ENCODE measurements at regions not wholly inside any gene's neighbourhood (a gene's known extent, or its start where the extent isn't known, plus 50 kb on each side); places are given as distances from the start of the nearest gene placed in this dataset.

DNA sequence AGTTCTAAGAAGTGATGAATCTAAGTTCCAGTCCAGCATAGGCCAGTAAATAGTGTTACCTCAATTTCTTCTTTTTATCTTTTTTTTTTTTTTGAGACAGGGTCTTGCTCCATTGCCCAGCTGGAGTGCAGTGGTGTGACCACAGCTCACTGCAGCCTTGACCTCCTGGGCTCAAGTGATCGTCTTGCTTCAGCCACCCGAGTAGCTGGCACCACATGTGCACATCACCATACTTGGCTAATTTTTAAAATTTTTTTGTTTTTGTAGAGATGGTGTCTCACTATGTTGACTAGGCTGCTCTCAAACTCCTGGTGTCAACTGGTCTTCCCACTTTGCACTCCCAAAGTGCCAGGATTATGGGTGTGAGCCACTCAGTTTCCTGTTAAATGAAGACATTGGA, 126.6 kb upstream of the LYZL2 start:
- peaks cover 6% of the 10 kb centered on the region for H3K9me3 Mint-ChIP-seq
- Histone ChIP-seq H3K4me1 (ENCODE audit: control insufficient read depth, insufficient read depth, low read length) (no peaks in the 10 kb centered on the region), H3K36me3 (ENCODE audit: control insufficient read depth, insufficient read depth, low read length) (no peaks in the 10 kb centered on the region), H3K27ac (ENCODE audit: low read depth, low read length) (no peak overlapping the region), H3K9me3 (ENCODE audit: control insufficient read depth, low read length) (no peaks in the 10 kb centered on the region), H3K27me3 (ENCODE audit: control insufficient read depth, insufficient read depth, low read length, poor library complexity, severe bottlenecking) (no peaks in the 10 kb centered on the region), H3K4me3 (ENCODE audit: low read length) (no peak overlapping the region), H3K9ac (ENCODE audit: extremely low read depth, low read length, poor library complexity, severe bottlenecking) (no peak overlapping the region)
- no peaks in the 10 kb centered on the region for H3K36me3 Mint-ChIP-seq (ENCODE audit: low read depth)
- TF ChIP-seq, protein P1, sequence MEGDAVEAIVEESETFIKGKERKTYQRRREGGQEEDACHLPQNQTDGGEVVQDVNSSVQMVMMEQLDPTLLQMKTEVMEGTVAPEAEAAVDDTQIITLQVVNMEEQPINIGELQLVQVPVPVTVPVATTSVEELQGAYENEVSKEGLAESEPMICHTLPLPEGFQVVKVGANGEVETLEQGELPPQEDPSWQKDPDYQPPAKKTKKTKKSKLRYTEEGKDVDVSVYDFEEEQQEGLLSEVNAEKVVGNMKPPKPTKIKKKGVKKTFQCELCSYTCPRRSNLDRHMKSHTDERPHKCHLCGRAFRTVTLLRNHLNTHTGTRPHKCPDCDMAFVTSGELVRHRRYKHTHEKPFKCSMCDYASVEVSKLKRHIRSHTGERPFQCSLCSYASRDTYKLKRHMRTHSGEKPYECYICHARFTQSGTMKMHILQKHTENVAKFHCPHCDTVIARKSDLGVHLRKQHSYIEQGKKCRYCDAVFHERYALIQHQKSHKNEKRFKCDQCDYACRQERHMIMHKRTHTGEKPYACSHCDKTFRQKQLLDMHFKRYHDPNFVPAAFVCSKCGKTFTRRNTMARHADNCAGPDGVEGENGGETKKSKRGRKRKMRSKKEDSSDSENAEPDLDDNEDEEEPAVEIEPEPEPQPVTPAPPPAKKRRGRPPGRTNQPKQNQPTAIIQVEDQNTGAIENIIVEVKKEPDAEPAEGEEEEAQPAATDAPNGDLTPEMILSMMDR (conservative IDR thresholded peaks at IDR 0.05), result no peak
- H3K27ac Mint-ChIP-seq, result no peak overlapping the region
- WGBS, 2 experiments (ENCODE audit: insufficient coverage in 1 of 2, insufficient read length in 1 of 2), result 92% methylated on average over 2 of the region's 2 CpGs; no CpG with 5 or more reads in 1 of the 2 experiments
- H3K4me1 Mint-ChIP-seq, result no peaks in the 10 kb centered on the region
- H3K27me3 Mint-ChIP-seq (ENCODE audit: insufficient read depth), result peaks cover under 1% of the 10 kb centered on the region
- H3K4me3 Mint-ChIP-seq, result no peak overlapping the region
- no peak for DNase-seq

DNA sequence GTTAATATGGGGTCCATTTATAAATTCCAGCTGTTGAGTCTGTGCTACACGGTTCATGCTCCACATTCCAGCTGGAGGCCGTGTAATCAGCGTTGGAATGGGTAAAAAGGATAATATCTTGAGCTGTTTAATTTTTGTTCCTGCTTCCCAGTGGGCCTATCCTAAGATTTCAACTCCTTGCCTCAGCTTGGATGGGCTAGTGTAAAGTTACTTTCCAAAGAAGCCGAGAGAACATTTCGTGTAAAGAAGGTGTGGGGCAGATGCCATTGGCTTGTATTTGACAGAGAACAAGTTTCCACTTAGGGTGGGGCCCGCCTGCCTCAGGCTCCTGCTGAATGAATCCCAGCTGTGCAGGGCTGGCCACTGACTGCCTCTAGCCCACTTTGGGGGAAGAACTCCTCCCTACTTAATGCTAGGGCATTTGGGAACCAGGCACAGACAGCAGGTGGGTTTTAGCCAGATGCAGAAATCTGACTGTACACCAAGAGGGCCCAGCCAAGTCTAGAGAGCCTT, 125.9 kb upstream of the LYZL2 start:
- no peaks in the 10 kb centered on the region for H3K36me3 Mint-ChIP-seq (ENCODE audit: low read depth)
- Histone ChIP-seq H3K27me3 (ENCODE audit: control insufficient read depth, insufficient read depth, low read length, poor library complexity, severe bottlenecking) (no peaks in the 10 kb centered on the region), H3K9ac (ENCODE audit: extremely low read depth, low read length, poor library complexity, severe bottlenecking) (no peak overlapping the region), H3K9me3 (ENCODE audit: control insufficient read depth, low read length) (no peaks in the 10 kb centered on the region), H3K4me3 (ENCODE audit: low read length) (no peak overlapping the region), H3K4me1 (ENCODE audit: control insufficient read depth, insufficient read depth, low read length) (no peaks in the 10 kb centered on the region), H3K27ac (ENCODE audit: low read depth, low read length) (no peak overlapping the region), H3K36me3 (ENCODE audit: control insufficient read depth, insufficient read depth, low read length) (no peaks in the 10 kb centered on the region)
- no peaks in the 10 kb centered on the region for H3K4me1 Mint-ChIP-seq
- H3K27ac Mint-ChIP-seq, result no peak overlapping the region
- WGBS, 2 experiments (ENCODE audit: insufficient coverage in 1 of 2, insufficient read length in 1 of 2), result 82 to 91% methylated on average over 2 to 6 of the region's 6 CpGs
- no peak overlapping the region for H3K4me3 Mint-ChIP-seq
- no peaks in the 10 kb centered on the region for H3K9me3 Mint-ChIP-seq
- H3K27me3 Mint-ChIP-seq (ENCODE audit: insufficient read depth), result peaks cover 3% of the 10 kb centered on the region
- DNase-seq, result no peak
- TF ChIP-seq, protein P1 (conservative IDR thresholded peaks at IDR 0.05), result no peak

DNA sequence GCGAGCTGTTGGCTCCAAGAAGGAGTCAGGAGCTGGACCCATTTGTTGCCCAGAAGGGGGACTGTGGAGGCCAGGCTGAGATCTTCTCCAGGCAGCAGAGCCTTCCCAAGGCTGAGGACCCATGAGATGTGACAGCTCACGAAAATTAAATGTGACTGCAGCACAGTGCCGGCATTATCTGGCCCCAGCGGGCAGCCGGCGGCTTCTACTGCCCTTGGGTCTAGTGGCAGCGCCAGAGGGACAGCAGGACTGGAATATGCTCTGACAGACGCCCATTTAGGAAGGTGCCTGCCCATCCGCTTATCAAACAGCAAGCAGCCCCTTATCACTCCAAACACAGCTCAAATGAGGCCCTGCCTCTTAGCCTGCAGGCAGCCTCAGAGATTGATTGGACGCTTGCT, 122.9 kb upstream of the LYZL2 start:
- no peak overlapping the region for H3K27ac Mint-ChIP-seq
- Histone ChIP-seq H3K4me3 (ENCODE audit: low read length) (no peak overlapping the region), H3K27ac (ENCODE audit: low read depth, low read length) (no peak overlapping the region), H3K36me3 (ENCODE audit: control insufficient read depth, insufficient read depth, low read length) (no peaks in the 10 kb centered on the region), H3K4me1 (ENCODE audit: control insufficient read depth, insufficient read depth, low read length) (no peaks in the 10 kb centered on the region), H3K9ac (ENCODE audit: extremely low read depth, low read length, poor library complexity, severe bottlenecking) (no peak overlapping the region), H3K27me3 (ENCODE audit: control insufficient read depth, insufficient read depth, low read length, poor library complexity, severe bottlenecking) (no peaks in the 10 kb centered on the region), H3K9me3 (ENCODE audit: control insufficient read depth, low read length) (no peaks in the 10 kb centered on the region)
- WGBS, 2 experiments (ENCODE audit: insufficient coverage in 1 of 2, insufficient read length in 1 of 2), result 91 to 92% methylated on average over 8 to 10 of the region's 10 CpGs
- TF ChIP-seq, protein P1 (conservative IDR thresholded peaks at IDR 0.05), result no peak
- peaks cover 6% of the 10 kb centered on the region for H3K27me3 Mint-ChIP-seq (ENCODE audit: insufficient read depth)
- H3K9me3 Mint-ChIP-seq, result no peaks in the 10 kb centered on the region
- DNase-seq, result no peak
- H3K4me3 Mint-ChIP-seq, result no peak overlapping the region
- no peaks in the 10 kb centered on the region for H3K36me3 Mint-ChIP-seq (ENCODE audit: low read depth)
- H3K4me1 Mint-ChIP-seq, result no peaks in the 10 kb centered on the region

All from endodermal cell (in vitro differentiated cells).